Heart left ventricle (tissue), 13 donors: ENCODE measurements at regions not wholly inside any gene's neighbourhood (a gene's known extent, or its start where the extent isn't known, plus 50 kb on each side); places are given as distances from the start of the nearest gene placed in this dataset.

Source experiments
- CTCF ChIP-seq, 12 donors: fragments of 200-600 bp; sonication (generic) in 4 of 12; IDR thresholded peaks; one replicate each; pipeline versions ENCODE4 v1.5.0 to v1.8.0; 2018 to 2022; ENCODE audit warnings: antibody characterized with exemption in 12 of 12, mild to moderate bottlenecking in 5 of 12
- POLR2A ChIP-seq, 2 donors: fragments of 450-650 bp; IDR thresholded peaks; one replicate each; pipeline ENCODE4 v1.6.1; 2017; ENCODE audit warnings: antibody characterized with exemption in 2 of 2, mild to moderate bottlenecking in 2 of 2, moderate library complexity in 2 of 2
- donor health status: ischemic (EF 13 %, LVEDD 7.1; RV severe dilation, severe dysfunction).
- donor health status: DM: no; HTN: yes; CAD: no.
- donor health status: DM: no; HTN: no; CAD: no.
- donor health status: ischemic (EF 25% LVEDD 6.9; RV normal size, moderate dysfunction).
- donor health status: ischemic (EF 25% LVEDD 5.7; RV mildly dilated, moderate dysfunction).
- donor health status: ischemic (EF 35%, LVEDD 5.7; RV mildly dilated, moderate dysfunction).
- donor health status: nonischemic (EF 11% LVEDD 7.7; RV severe dilation, severe dysfunction).
- donor health status: DM: yes; HTN: yes; CAD: no.
- donor health status: PGD.
- donor health status: ischemic (EF 29% LVEDD 5.4; RV normal size, mild dysfunction).
- donor health status: nonischemic (EF 23%, LVEDD 6.1; RV moderate dilation, normal function).

GRCh38 chrX:40883021-40883619 lies 147.8 kb upstream of the MED14 start:
- TF ChIP-seq CTCF (IDR thresholded peaks at IDR 0.05), result no peak
- TF ChIP-seq POLR2A (IDR thresholded peaks at IDR 0.05), result no peak
